A549 (cell line): ENCODE measurements at regions not wholly inside any gene's neighbourhood (a gene's known extent, or its start where the extent isn't known, plus 50 kb on each side); places are given as distances from the start of the nearest gene placed in this dataset.

Source experiments
- ATAC-seq, 2 experiments: fragments of 200-7000 bp in 1 of 2; fragments of >200 bp in 1 of 2; cut with Nextera tagmentation in 1 of 2; cut with Tn5 transposase in 1 of 2; 3 replicates each; pipeline versions ENCODE4 v1.8.0 to v1.9.1; 2018 to 2020; ENCODE audit warnings: mild to moderate bottlenecking in 1 of 2, moderate library complexity in 1 of 2
- CTCF ChIA-PET: fragments of 300-600 bp; sonication (Branson Sonifier 250); formaldehyde crosslinking; extraction: SDS; loops from one replicate; lab custom pipeline; 2021; ENCODE audit warnings: antibody characterized with exemption, inconsistent platforms; lab: Yijun Ruan, JAX
- POLR2A ChIA-PET: fragments of 350-600 bp; formaldehyde crosslinking; extraction: SDS; loops from one replicate; lab custom pipeline; 2021; ENCODE audit warnings: antibody characterized with exemption, inconsistent platforms; lab: Yijun Ruan, JAX
- DNase-seq, 2 experiments: peaks; one replicate each; pipeline versions ENCODE4 v3.0.0 to v3.0.0-alpha.2; 2011 to 2016; ENCODE audit warnings: low read depth in 1 of 2, low spot score in 1 of 2
- FAIRE-seq: peaks from 2 replicates; lab custom pipeline; 2011; peaks lifted over from hg19 to GRCh38; lab: Jason Lieb, UNC
- H3K27ac ChIP-seq, 2 experiments: fragments of >200 bp; sonication (Bioruptor Twin); formaldehyde crosslinking; 3 replicates each; pipeline ENCODE4 v1.5.1; 2016 to 2017
- H3K4me1 ChIP-seq: fragments of >200 bp; sonication (Bioruptor Twin); formaldehyde crosslinking; 3 replicates; pipeline ENCODE4 v1.6.1; 2016
- H3K4me2 ChIP-seq: fragments of >200 bp; sonication (Bioruptor Twin); formaldehyde crosslinking; 3 replicates; pipeline ENCODE4 v1.6.1; 2016
- H3K4me3 ChIP-seq: fragments of >200 bp; sonication (Bioruptor Twin); formaldehyde crosslinking; 3 replicates; pipeline ENCODE4 v1.5.1; 2016
- H3K9me3 ChIP-seq: fragments of >200 bp; sonication (Bioruptor Twin); formaldehyde crosslinking; 3 replicates; pipeline ENCODE4 v1.6.1; 2016
- ATOH8 ChIP-seq: fragments of 250-450 bp; sonication (Bioruptor Pico); IDR thresholded peaks from 2 replicates; pipeline ENCODE4 v1.5.0; 2020; ENCODE audit warnings: low read depth, mild to moderate bottlenecking, moderate library complexity
- CEBPB ChIP-seq, 2 experiments: fragments of >200 bp in 1 of 2; sonication (Bioruptor Twin) in 1 of 2; formaldehyde crosslinking in 1 of 2; IDR thresholded peaks; 2 replicates each; pipeline ENCODE4 v1.6.1; 2012 to 2016
- EHMT2 ChIP-seq: fragments of 200-600 bp; sonication (generic); IDR thresholded peaks from 2 replicates; pipeline ENCODE4 v1.6.1; 2016; ENCODE audit warnings: antibody characterized with exemption, low read depth, mild to moderate bottlenecking, moderate library complexity
- FOSB ChIP-seq: fragments of 250-450 bp; sonication (Bioruptor Pico); IDR thresholded peaks from 2 replicates; pipeline ENCODE4 v1.5.0; 2020; ENCODE audit warnings: mild to moderate bottlenecking, moderate library complexity
- FOSL2 ChIP-seq, 2 experiments: fragments of 450-650 bp in 1 of 2; fragments of >200 bp in 1 of 2; sonication (Bioruptor Twin) in 1 of 2; formaldehyde crosslinking; IDR thresholded peaks; 2 replicates each; pipeline versions ENCODE4 v1.5.0 to v1.6.1; 2016 to 2020; ENCODE audit warnings: mild to moderate bottlenecking in 1 of 2, moderate library complexity in 1 of 2
- FOXS1 ChIP-seq: fragments of 250-450 bp; sonication (Bioruptor Pico); IDR thresholded peaks from 2 replicates; pipeline ENCODE4 v1.5.0; 2020; ENCODE audit warnings: mild to moderate bottlenecking, moderate library complexity
- HOXA7 ChIP-seq: fragments of 250-450 bp; sonication (Bioruptor Pico); IDR thresholded peaks from 2 replicates; pipeline ENCODE4 v1.5.0; 2020; ENCODE audit warnings: mild to moderate bottlenecking, moderate library complexity
- HOXB5 ChIP-seq: fragments of 250-450 bp; sonication (Bioruptor Pico); IDR thresholded peaks from 2 replicates; pipeline ENCODE4 v1.5.0; 2020; ENCODE audit warnings: mild to moderate bottlenecking, moderate library complexity
- KDM5A ChIP-seq: fragments of 200-600 bp; sonication (generic); IDR thresholded peaks from 2 replicates; pipeline ENCODE4 v1.6.1; 2016; ENCODE audit warnings: antibody characterized with exemption, mild to moderate bottlenecking
- MAFK ChIP-seq: fragments of 450-650 bp; IDR thresholded peaks from 2 replicates; pipeline ENCODE4 v1.6.1; 2014; ENCODE audit not compliant: partially characterized antibody
- MYC ChIP-seq: IDR thresholded peaks from 2 replicates; pipeline ENCODE4 v1.6.1; 2012; ENCODE audit warnings: mild to moderate bottlenecking, inconsistent platforms, low read length, improper control_type of control experiment, borderline replicate concordance
- PHF8 ChIP-seq: fragments of 200-600 bp; sonication (generic); IDR thresholded peaks from 2 replicates; pipeline ENCODE4 v1.6.1; 2016; ENCODE audit warnings: low read depth, mild to moderate bottlenecking, antibody characterized with exemption, moderate library complexity, borderline replicate concordance
- POLR2AphosphoS2 ChIP-seq: conservative IDR thresholded peaks from 2 replicates; pipeline ENCODE4 v1.6.1; 2012; ENCODE audit warnings: low read length, improper control_type of control experiment, inconsistent platforms
- RAD21 ChIP-seq, 2 experiments: fragments of >200 bp in 1 of 2; sonication (Bioruptor Twin) in 1 of 2; formaldehyde crosslinking in 1 of 2; IDR thresholded peaks in 1 of 2; conservative IDR thresholded peaks in 1 of 2; 2 replicates in 1 of 2; 3 replicates in 1 of 2; pipeline ENCODE4 v1.6.1; 2012 to 2018; ENCODE audit warnings: inconsistent platforms in 1 of 2
- WGBS: methylation state at CpG from one replicate; pipeline ENCODE4 v1.1.6; 2017; ENCODE audit errors: missing lambda C conversion rate; 5-methylcytosine and 5-hydroxymethylcytosine counted together
- TF ChIP-seq, protein P1 (sequence below): fragments of 150-350 bp; IDR thresholded peaks from 2 replicates; pipeline ENCODE4 v1.6.1; 2014; ENCODE audit warnings: low read depth, mild to moderate bottlenecking, low read length
- TF ChIP-seq, protein P2 (sequence below): fragments of >200 bp; sonication (Bioruptor Twin); formaldehyde crosslinking; IDR thresholded peaks from 2 replicates; pipeline ENCODE4 v1.6.1; 2016
- TF ChIP-seq, protein P3 (sequence below): IDR thresholded peaks from 2 replicates; pipeline ENCODE4 v1.6.1; 2012
- TF ChIP-seq, protein P4 (sequence below): fragments of 450-650 bp; IDR thresholded peaks from 2 replicates; pipeline ENCODE4 v1.6.1; 2014; ENCODE audit warnings: antibody characterized with exemption

DNA sequence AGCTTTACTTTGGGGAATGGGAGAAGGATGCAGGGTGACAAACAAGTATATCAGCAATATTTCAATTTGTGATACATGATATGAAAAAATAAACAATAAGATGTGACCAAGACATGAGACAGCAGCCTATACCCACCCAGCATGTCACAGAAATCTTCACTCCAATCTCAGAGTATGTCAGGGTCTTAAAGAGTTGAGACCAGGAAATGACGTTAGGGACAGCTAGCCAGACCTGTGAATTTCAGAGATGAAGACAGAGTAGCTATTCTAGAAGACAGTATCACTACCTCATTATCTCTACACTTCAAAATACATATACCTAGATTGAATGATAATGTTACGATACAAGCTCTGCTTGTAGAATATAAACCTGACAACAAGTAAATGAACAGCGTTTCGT, 282.8 kb downstream of the ZEB2 start:
- H3K4me1 ChIP-seq: no peaks in the 10 kb centered on the region
- FAIRE-seq (no peak), ATAC-seq (no peak), DNase-seq (no peak)
- TF ChIP-seq PHF8 (no peak), RAD21 (conservative IDR thresholded peaks at IDR 0.05 in 1 of 2, IDR thresholded peaks at IDR 0.05 in 1 of 2) (no peak), FOXS1 (no peak), FOSL2 (IDR thresholded peaks at IDR 0.05) (no peak), FOSL2 (CRISPR knock-in tag; IDR thresholded peaks at IDR 0.05) (no peak), CEBPB (IDR thresholded peaks at IDR 0.05) (no peak), ATOH8 (CRISPR knock-in tag) (no peak), HOXA7 (CRISPR knock-in tag) (no peak), EHMT2 (no peak)
- TF ChIP-seq, protein P1, sequence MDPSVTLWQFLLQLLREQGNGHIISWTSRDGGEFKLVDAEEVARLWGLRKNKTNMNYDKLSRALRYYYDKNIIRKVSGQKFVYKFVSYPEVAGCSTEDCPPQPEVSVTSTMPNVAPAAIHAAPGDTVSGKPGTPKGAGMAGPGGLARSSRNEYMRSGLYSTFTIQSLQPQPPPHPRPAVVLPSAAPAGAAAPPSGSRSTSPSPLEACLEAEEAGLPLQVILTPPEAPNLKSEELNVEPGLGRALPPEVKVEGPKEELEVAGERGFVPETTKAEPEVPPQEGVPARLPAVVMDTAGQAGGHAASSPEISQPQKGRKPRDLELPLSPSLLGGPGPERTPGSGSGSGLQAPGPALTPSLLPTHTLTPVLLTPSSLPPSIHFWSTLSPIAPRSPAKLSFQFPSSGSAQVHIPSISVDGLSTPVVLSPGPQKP: no peak
- TF ChIP-seq, protein P2, sequence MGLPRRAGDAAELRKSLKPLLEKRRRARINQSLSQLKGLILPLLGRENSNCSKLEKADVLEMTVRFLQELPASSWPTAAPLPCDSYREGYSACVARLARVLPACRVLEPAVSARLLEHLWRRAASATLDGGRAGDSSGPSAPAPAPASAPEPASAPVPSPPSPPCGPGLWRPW: no peak
- TF ChIP-seq, protein P3, sequence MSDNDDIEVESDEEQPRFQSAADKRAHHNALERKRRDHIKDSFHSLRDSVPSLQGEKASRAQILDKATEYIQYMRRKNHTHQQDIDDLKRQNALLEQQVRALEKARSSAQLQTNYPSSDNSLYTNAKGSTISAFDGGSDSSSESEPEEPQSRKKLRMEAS: no peak
- 84% methylated on average over 4 of the region's 4 CpGs for WGBS
- no peaks in the 10 kb centered on the region for H3K9me3 ChIP-seq
- H3K4me2 ChIP-seq: no peak overlapping the region
- H3K4me3 ChIP-seq: no peak overlapping the region
- no peak overlapping the region for H3K27ac ChIP-seq
- POLR2A ChIA-PET: no interaction called here
- CTCF ChIA-PET: no interaction called here

DNA sequence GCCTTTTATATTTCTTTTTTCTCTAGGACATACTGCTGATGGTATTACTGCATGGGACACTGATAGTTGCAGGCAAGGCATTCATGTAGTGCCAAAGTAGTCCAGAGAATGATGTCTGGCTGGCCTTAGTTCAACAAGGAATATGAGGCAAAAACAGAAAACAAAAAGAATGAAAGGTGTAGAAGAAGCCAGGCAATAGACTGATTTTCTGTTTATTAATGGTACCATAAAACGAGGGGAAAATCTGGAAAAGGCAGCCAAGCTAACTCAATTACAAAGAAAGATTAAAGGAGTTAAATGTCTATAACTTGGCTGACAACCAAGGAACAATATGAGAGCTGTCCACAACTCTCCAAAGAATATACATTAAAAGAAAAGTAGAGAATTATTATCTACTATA, 284.9 kb downstream of the ZEB2 start:
- ATAC-seq (no peak), DNase-seq (no peak), FAIRE-seq (no peak)
- peaks cover 8% of the 10 kb centered on the region for H3K4me1 ChIP-seq
- no peaks in the 10 kb centered on the region for H3K9me3 ChIP-seq
- POLR2A ChIA-PET: no interaction called here
- H3K27ac ChIP-seq: no peak overlapping the region
- CTCF ChIA-PET: no interaction called here
- H3K4me2 ChIP-seq: no peak overlapping the region
- TF ChIP-seq MYC: no peak
- no peak for TF ChIP-seq POLR2AphosphoS2
- no peak for TF ChIP-seq FOSB (CRISPR knock-in tag)
- H3K4me3 ChIP-seq: no peak overlapping the region
- 46% methylated on average over 1 of the region's 1 CpG for WGBS

GRCh38 chr2:144234542-144234871, 285.4 kb downstream of the ZEB2 start:
- H3K4me2 ChIP-seq: no peak overlapping the region

GRCh38 chr2:144233733-144234541, 286.0 kb downstream of the ZEB2 start:
- no peaks in the 10 kb centered on the region for H3K9me3 ChIP-seq
- DNase-seq: no peak
- H3K27ac ChIP-seq: no peak overlapping the region
- WGBS: 82% methylated on average over 3 of the region's 3 CpGs
- ATAC-seq: no peak
- FAIRE-seq: no peak
- H3K4me1 ChIP-seq: peaks cover 11% of the 10 kb centered on the region
- H3K4me2 ChIP-seq: no peak overlapping the region
- ChIA-PET CTCF (no interaction called here), POLR2A (no interaction called here)
- H3K4me3 ChIP-seq: no peak overlapping the region
- no peak for TF ChIP-seq HOXB5 (CRISPR knock-in tag)
- no peak for TF ChIP-seq ATOH8 (CRISPR knock-in tag)
- TF ChIP-seq, protein P4, sequence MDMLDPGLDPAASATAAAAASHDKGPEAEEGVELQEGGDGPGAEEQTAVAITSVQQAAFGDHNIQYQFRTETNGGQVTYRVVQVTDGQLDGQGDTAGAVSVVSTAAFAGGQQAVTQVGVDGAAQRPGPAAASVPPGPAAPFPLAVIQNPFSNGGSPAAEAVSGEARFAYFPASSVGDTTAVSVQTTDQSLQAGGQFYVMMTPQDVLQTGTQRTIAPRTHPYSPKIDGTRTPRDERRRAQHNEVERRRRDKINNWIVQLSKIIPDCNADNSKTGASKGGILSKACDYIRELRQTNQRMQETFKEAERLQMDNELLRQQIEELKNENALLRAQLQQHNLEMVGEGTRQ: no peak

More at GRCh38 chr2:144234542-144234871, 285.4 kb downstream of the ZEB2 start:
- 80% methylated on average over 4 of the region's 4 CpGs for WGBS
- H3K27ac ChIP-seq: no peak overlapping the region
- no peaks in the 10 kb centered on the region for H3K9me3 ChIP-seq
- ChIA-PET CTCF (no interaction called here), POLR2A (no interaction called here)
- H3K4me3 ChIP-seq: no peak overlapping the region
- H3K4me1 ChIP-seq: peaks cover 11% of the 10 kb centered on the region
- ATAC-seq (no peak), FAIRE-seq (no peak), DNase-seq (no peak)
- TF ChIP-seq MAFK: no peak
- no peak for TF ChIP-seq KDM5A
